CD4-positive, alpha-beta T cell treated with Interleukin-10 for 1 hour (primary cell): ENCODE measurements at regions not wholly inside any gene's neighbourhood (a gene's known extent, or its start where the extent isn't known, plus 50 kb on each side); places are given as distances from the start of the nearest gene placed in this dataset.

Source experiments
- DNase-seq: peaks from one replicate; pipeline ENCODE4 v3.0.0-alpha.2; 2020

DNA sequence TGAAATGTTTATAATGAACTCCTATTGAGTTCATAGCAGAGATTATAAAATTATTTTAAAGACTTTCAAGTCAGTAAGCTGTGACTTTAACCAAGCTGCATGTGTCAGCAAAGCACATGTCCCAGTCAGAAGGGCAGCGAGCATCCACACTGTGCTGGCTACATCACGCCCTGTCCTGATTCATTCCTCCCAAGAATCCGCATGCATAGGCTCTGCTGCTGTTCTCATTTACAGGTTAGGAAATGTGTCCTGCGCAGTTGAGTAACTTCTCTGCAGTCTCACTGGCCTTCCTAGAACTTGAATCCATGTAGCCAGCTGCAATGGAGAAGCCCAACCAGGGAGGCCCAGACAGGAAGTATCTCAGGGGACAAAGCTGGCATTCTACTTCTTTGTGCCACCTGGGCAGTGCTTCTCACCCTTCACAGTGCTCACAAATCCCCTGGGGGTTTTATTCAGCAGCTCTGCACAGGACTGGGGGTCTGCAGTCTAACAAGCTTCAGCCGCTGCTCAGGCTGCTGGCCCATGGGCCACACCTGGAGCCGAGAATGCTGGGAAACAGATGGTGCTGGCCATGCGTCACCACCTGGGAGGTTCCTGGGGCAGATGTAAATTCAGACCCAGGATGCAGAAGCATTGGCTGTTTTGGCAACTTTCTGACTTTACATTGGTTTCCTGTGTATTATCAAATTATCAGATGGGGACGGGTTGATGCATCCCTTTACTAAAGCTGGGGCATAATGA lies 192.8 kb upstream of the GDF10 start:
- DNase-seq = no peak

DNA sequence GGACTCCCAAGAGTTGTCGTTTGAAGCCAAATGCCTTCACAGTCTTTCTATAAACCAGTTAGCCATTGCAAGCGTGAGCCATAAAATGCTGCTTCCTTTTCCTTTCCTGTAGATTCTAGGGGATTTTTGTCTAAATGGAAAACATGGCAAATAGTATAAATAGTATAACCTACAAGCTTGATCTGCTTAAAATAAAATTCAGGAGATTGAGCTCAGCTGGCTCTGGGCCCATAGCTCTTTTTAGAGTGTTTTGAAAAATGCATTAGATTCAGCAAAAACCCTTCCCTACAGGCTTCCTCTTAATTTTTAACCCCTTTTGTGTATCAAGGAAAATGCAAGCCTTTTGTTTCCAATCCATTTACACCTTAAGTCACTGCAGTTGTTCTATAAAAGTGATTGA lies 190.1 kb upstream of the GDF10 start:
- DNase-seq = no peak

DNA sequence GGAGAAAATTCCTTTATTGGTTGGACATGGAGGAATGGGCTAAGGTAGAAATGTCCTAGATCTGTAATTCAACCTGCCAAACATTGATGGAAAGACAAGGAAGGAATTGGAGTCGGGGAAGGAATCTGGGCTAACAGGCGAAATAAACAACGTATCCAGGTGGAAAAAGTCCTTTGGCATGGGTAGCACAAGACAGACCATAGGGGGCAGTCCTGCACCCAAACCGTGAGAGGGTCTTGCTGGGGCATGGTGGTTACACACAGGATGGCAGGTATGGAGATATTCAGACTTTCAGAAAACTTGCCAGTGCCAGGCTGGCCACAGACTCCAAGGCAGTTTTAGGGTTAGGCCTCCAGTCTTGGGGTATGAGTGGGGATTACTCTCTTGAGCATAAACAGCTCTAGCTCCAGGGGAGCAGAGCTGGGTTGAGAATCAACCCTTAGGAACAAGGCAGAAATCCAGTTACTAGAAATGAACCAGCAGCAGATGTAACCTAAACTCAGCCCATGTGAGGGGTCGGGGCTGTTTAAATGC lies 188.6 kb upstream of the GDF10 start:
- no peak for DNase-seq

DNA sequence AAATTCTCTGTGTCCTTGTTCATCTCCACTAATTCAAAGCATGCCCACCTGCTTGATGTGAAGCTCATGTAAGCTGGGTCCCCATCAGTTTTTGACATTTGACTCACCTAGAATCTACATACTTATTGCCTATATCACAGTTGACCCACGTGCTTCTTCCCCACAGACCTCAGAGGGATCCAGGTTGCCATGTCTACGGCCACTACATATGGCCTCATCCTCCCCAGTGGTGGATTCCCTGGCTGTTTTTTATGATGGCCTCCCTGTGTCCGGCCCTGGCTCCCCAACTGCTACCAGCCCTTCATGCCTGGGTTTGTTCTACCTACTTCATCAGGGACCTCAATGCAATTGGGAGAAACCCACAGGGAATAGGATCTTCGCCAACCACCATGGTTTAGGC lies 187.4 kb upstream of the GDF10 start:
- DNase-seq = no peak

DNA sequence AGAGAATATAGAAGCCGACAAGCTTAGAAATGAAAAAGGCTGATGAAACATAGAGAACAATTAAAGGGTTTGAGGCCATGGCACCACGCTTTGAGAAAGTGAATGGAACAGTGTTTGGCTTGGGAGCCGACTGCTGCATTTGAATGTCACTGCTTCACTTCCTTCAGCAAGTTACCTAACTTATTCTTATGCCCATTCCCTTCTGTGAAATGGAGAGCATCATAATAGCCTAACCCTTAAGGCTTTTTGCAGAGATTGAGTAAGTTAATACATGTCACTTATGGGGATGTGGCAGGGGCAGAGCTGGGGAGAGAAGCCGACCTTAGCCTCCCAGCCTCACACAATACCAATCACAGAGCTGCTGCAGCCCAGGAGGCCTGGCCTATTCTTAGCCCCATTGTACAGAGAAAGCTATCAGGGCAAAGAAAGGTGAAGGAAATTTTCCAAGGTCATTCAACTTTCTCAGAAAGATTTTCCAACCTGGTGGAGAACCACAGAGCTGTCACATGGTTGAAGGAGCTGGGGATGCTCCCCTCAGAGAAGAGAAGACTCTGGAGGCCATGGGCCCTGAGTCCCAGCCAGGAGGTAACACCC lies 186.0 kb upstream of the GDF10 start:
- no peak for DNase-seq

DNA sequence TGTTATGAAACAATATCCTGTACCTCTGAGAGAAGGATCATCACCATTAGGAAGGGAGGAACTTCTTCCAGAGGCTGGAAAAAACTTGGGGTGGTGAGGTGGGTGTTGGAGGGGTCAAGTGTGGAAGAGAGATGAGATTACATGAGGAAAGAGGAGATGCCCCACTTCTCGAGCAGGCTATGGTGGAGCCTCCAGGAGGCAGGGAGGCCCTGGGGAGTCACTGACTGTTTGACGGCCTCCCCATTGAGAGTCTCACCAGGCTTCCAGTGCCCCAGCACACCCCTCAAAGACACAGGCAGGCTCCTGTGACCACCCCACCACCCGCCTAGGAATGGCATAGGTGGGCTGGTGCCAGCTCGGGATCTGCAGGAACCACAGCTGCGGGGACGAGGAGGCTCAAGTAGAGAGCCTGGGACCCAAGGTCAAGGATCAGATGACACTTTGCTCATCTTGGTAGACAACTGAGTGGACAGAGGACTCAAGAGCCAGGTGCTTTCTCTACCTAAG lies 185.3 kb upstream of the GDF10 start:
- DNase-seq = no peak

DNA sequence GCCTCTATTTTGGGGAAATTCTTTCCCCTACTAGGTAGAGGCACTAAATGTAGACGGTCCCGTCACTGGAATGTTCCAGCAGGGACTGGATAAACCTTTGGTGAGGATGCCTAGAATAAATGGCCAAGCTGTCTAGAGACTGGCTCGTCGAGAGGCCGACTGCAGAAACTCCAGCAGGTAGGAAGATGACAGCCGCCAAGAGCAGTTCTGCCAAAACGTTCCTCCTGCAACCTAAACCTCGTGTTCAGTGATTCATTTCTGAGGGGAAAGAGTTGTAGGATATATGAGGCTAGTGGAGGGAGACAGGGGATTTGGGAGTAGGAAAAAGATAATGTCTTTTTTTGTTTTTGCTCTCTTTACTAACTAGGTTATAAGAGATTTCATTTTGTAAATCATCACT lies 184.7 kb upstream of the GDF10 start:
- DNase-seq = no peak

DNA sequence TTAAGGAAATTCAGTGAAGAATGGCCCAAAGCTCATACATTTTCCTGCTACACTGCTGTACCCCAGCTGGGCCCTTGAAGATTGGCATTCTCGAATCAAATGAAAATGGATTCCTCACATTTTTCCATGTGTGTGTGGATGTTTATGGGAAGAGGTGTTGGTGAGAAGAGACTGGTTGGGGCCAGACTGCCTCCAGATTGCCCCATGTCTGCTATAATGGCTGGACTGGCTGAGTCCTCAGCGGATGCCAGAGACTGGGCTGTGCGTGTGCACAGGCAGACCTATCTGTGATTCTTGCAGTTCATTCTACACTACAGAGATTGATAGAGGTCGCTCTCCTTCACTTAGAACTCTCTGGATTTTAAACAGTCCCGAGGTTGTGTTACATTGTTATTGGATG lies 183.6 kb upstream of the GDF10 start:
- no peak for DNase-seq

DNA sequence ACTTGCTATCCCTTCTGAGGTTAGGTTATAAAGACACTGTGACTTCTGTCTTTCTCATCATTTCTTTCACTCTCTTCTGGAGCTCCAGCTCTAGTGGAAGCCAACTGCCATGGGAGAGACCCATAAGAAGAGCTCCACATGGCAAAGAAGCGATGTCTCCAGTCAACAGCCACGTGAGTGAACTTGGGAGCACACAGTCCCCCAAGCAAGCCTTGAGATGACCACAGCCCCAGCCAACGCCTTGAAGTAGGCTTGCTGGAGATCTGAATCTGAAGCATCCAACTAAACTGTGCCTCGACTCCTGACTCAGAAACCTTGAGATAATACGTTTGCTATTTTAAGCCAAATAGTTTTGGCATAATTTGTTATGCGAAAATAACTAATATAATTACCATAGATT lies 181.7 kb upstream of the GDF10 start:
- DNase-seq = no peak

DNA sequence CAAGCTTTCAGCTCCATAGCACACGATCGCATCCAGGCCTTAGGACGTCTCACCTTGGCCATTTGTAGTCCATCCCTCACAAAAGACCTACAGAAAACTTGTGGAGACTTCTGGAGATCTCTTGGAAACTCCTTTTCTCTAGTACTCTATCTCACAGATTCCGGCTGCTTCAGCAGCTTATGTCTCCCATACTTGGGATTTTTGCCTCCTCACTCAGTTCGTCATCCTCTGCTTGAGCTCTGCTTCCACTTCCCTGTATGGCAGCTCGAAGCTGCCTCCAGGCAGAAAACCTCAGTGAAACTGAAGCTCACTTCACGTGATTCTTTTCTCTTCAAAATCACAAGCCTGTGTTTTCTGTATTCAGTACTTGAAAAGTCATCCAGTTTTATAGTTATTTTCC lies 178.7 kb upstream of the GDF10 start:
- no peak for DNase-seq

DNA sequence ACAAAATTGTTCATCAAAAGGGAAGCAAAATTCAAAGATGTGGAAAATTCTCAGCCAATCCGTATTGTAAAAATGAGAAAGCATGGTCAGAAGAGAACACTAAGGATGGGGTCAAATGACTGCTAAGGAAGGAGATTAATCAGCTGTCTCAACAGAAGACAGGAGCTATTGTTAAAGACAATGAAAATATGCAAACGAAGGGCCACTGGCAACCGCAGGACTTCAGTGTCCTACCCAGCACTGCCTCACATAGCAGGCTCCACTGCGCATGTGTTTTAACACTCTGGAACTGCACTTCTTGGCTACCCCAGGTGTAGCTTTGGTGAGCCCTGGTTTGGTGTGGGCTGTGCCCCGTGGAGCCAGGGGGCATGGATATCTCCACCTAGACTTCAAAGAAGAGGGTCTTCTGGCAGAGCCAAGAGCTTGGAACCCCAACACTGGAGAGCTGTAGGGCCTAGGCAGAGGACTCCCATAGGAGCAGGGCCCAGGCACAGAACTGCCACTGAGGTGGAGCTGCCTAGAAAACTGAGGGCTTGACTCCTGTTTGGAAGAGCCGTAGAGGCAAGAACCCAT lies 176.2 kb upstream of the GDF10 start:
- DNase-seq = no peak

DNA sequence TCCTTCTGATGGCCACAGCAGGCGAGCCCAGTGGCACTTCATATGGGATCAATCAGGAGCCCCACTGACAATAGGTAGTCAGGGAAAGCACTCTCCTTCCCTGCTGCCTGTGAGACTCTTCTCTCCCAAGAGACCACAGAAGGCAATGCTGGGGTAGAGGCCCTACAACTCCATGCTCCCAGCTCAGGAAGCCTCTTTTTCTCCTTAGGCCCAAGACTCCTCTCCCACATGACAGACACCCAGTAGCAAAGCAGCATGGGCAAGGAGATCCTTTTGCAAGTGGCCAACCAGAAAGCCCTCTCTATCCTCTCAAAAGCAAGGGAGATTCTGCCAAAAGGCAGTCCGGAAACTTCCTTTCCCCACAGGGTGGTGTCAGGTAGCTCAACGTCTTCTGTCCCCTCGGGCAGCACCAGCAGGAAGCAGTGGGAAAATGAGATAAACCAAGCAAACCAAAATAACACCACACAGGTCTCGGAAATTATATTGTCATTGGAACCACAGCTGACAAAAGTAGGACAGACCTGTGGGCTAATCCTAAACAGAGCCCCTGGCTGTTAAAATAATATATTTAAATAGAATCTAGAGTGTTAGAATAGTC lies 172.7 kb upstream of the GDF10 start:
- no peak for DNase-seq

DNA sequence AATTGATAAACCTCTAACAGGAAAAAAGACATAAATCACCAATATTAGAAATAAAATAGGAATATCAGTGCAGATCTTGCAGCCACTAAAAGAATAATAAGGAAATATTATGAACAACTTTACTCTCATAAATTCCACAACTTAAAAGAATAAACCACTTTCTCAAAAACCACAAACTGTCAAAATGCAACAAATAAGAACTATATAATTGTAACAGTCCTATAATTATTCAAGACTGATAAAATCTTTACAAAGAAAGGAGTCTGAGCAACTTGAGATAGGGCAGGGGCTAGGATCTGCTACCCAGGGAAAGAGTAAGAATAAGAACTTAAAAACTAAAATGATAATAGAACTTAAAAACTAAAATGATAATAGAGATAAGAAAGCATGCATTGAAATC lies 169.5 kb upstream of the GDF10 start:
- DNase-seq = no peak

DNA sequence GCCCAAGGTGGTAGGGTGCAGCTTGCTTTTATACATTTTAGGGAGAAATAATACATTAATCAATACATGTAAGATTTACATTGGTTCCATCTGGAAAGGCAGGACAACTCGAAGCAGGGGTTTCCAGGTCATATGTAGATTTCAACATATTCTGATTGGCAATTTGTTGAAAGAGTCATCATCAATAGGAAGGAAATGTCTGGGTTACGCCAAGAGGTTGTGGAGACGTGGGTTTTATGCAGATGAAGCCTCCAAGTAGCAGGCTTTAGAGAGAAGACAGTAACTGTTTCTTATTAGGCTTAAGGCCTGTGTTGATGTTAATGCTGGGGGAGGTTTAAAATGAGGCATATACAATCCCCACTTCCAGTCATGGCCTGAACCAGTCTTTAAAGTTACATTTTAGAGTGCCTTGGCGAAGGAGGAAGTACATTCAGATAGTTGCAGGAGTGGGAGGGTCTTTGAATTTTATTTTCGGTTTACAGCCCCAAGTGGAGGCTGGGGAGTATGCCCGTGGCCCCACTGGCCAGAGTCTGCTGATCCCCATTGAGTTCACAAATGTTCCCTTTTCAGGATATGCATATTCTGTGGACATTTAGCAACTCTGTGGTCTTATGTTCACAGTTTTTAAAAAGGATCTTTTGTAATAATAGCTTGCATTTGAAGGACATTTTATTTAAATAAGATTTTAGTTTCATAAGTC lies 166.0 kb upstream of the GDF10 start:
- peak; percentile 7 for DNase-seq

DNA sequence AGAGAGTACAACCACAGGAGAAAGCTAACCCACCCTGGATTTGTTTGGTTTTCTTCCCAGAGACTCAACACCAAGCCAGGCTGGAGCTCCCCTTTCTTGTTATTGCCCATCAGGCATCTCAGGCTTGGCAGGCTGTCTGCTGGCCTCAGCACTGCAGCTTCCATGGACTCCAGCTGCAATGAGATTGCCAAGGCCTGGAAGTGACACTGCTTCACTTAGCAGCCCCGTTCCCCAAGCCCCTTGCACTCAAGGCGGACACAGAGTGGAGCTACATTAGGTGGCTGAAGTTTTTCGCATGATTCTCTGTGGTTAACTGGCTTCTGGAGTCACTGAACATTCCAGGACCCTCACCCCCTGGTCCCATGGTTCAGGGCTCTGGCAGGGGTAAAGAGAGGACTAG lies 163.1 kb upstream of the GDF10 start:
- no peak for DNase-seq

DNA sequence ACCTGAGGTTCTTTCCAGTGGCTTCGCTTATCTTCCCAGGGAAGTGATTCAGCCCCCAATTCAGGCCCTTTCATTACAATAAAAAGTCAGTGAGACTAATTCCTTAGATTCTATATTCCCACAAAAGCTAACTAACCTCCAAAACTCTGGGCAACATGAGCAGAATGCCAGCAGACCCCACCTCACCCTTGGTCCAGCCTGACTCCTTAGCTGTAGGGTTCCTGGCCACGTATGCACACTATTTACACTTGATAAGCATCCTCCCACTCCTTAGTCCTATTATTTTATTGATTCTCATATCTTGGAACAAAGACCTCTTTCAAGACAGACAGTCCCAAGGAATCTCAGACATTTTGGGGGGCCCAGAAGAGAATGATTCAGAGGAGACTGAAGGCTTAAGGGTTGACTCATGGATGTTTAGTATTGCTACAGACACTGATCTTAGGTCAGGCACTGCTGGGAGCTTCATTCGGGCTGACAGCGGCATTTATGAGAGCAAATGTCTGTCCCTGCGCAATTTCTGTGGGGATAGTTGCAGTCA lies 162.6 kb upstream of the GDF10 start:
- DNase-seq = no peak

DNA sequence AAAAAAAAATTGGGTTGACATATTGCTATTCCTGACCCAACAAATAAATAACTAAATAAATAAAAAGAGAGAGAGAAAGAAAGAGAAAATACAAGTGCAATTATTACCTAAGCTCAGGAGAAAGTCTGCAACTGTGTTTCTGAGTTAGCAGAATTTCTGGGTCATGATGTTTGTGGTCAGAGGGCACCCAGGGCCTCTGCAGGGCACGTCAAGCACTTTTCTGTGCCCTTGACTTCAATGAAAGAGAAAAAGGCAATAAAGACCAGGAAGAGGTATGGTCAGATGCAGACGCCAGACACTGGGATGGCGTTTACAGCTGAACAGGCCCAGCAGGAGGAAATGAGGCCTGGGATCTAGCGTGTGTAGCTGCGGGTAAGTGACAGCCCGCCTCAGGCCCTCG lies 160.9 kb upstream of the GDF10 start:
- DNase-seq = no peak

DNA sequence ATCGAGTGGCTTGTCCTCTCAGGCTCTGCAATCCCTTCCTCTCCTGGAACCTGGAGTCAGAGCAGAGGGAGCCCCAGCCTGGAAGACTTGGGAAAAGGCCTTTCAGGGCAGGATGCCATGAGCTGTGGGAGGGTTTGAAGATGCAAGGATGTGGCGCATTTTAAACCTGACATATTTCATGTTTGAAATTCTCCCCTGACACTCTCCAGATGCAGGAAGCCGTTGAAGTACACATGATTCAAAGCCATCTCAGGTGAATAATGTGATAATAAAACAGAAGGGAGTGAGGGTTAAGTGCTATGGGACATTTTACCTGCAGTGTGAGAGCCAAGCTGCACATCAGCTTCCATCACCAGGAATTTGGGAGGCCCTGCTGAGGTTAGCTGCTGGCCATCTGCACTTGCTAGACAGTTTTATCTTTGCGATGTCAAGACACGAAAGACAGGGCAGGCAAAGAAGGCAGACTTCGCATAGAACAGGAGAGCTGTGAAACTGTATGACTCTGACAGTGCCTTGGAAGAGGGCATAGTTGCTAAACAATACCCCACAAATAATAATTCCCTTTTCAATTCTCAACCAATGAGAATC lies 159.1 kb upstream of the GDF10 start:
- no peak for DNase-seq

DNA sequence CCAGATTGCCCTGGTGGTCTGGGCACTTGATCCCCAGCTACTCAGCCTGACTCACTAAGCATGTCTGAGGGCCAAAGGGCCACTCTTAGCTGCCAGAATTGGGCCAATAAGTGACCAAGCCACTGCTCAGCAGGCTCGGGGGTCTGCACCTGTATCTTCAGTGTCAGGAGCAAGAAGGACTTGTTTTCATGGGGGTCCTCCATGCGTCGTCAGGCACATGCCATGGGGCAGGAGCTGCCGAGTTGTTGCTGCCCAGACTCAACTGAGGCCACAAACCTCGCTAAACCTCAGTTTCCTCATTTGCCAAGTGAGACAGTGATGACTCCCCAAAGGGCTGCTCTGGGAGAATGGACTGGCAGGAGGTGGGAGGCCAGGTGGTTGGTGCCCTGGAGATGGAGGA lies 158.6 kb upstream of the GDF10 start:
- no peak for DNase-seq

DNA sequence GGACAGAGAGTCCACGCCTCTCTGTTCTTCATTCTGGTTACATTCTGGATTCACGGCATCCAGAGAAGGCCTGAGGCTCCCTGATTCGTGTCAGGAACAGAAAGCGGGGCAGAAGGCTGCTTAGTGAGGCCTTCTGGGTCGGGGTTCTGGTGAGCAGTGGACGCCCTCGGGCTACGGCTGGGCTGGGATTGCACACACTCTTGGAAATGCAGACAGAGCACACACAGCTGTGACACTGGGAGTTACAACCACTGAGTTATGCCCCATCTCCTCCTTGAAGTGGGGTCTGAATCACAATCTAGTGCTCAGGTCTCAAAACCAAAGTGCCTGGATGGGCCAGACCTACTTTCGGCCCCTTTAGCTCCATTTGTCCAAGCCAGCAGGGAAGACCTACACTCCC lies 156.9 kb upstream of the GDF10 start:
- no peak for DNase-seq

DNA sequence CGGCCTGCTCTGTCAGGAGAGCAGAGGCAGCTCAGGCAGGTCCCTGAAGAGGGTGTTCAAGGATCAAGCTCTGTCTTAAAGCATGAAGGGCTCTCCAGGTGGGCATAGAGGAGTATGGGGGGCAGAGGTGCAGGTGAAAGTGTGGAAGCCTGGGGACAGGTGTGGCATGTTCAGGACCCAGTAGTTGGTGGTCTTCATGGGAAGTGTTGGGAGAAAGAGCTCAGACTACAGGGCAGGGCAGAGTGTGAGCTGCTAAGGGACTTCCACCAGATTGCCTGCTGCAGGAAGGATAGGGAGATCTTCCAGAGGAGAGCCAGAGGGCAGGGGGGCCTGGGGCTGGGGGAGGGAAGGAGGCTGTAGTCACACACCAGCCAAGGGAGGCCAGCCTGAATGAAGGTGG lies 156.5 kb upstream of the GDF10 start:
- DNase-seq = no peak

DNA sequence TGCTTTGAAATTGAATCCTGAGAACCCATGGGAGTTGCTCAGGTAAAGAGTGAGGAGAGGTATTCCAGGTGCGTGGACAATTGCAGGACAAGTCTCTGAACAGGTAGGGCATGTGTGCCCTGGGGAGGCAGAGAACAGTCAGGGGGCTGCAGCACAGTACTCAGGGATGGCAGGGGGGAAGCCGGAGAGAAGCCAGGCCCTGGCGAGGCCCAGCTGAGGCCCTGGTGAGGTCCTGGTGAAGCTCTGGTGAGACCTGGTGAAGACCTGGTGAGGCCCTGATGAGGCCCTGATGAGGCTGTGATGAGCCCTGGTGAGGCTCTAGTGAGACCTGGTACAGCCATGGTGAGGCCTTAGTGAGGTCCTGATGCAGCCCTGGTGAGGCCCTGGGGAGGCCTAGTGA lies 155.5 kb upstream of the GDF10 start:
- DNase-seq = no peak
